GM12878 (cell line): ENCODE measurements at regions not wholly inside any gene's neighbourhood (a gene's known extent, or its start where the extent isn't known, plus 50 kb on each side); places are given as distances from the start of the nearest gene placed in this dataset.

Experiments used
- ATAC-seq: fragments of 200-7000 bp; cut with Tn5 transposase; 3 replicates; pipeline ENCODE4 v1.9.1; 2020; ENCODE audit warnings: mild to moderate bottlenecking, moderate library complexity
- BruUV-seq: library from RNA; stranded (reverse); fragments of 400-500 nt; replicated peaks from 2 replicates; lab custom pipeline; 2021; lab: Mats Ljungman, UMichigan
- CTCF ChIA-PET: fragments of 300-600 bp; sonication (Branson Sonifier 250); formaldehyde crosslinking; extraction: SDS; loops from one replicate; lab custom pipeline; 2021; ENCODE audit warnings: inconsistent platforms; lab: Yijun Ruan, JAX
- POLR2A ChIA-PET: fragments of 350-600 bp; formaldehyde crosslinking; extraction: SDS; loops from one replicate; lab custom pipeline; 2021; ENCODE audit warnings: inconsistent platforms; lab: Charles Lee
- RAD21 ChIA-PET: fragments of 300-600 bp; sonication (Branson Sonifier 250); formaldehyde crosslinking; loops from one replicate; lab custom pipeline; 2023; ENCODE audit warnings: antibody characterized with exemption; ENCODE audit not compliant: unreplicated experiment; lab: Charles Lee
- SMC1A ChIA-PET: fragments of 300-600 bp; sonication (Branson Sonifier 250); formaldehyde crosslinking; loops from one replicate; lab custom pipeline; 2023; ENCODE audit not compliant: unreplicated experiment, uncharacterized antibody; lab: Charles Lee
- DNase-seq: peaks from one replicate; pipeline ENCODE4 v3.0.0-alpha.2; 2011; ENCODE audit warnings: low read depth, low spot score
- FAIRE-seq: peaks from 3 replicates; lab custom pipeline; 2011; peaks lifted over from hg19 to GRCh38; lab: Jason Lieb, UNC
- H2AFZ ChIP-seq: 2 replicates; pipeline ENCODE4 v1.6.0; 2011; ENCODE audit warnings: low read depth, low read length, control low read depth; ENCODE audit not compliant: control insufficient read depth
- H3K27ac ChIP-seq: 2 replicates; pipeline ENCODE4 v1.5.1; 2011; ENCODE audit warnings: control low read depth; ENCODE audit not compliant: control insufficient read depth, insufficient read depth
- H3K27me3 ChIP-seq, 2 experiments: replicated peaks in 1 of 2; 2 replicates each; pipeline versions ENCODE4 v1.6.0 to v1.6.1; 2011; ENCODE audit warnings: low read length in 1 of 2; ENCODE audit not compliant: control insufficient read depth in 2 of 2, insufficient read depth in 2 of 2
- H3K36me3 ChIP-seq, 2 experiments: 2 replicates each; pipeline ENCODE4 v1.5.1; 2011; ENCODE audit warnings: low read length in 1 of 2; ENCODE audit not compliant: control insufficient read depth in 2 of 2, insufficient read depth in 2 of 2
- H3K4me1 ChIP-seq: 2 replicates; pipeline ENCODE4 v1.6.1; 2011; ENCODE audit warnings: mild to moderate bottlenecking, low read length, moderate library complexity, mixed read lengths; ENCODE audit not compliant: control insufficient read depth, insufficient read depth
- H3K4me2 ChIP-seq: 2 replicates; pipeline ENCODE4 v1.6.0; 2011; ENCODE audit warnings: control low read depth; ENCODE audit not compliant: control insufficient read depth, insufficient read depth
- H3K4me3 ChIP-seq: fragments of 200-600 bp; sonication (generic); 2 replicates; pipeline ENCODE4 v1.5.1; 2016
- H3K79me2 ChIP-seq: 2 replicates; pipeline ENCODE4 v1.6.0; 2011; ENCODE audit warnings: low read length; ENCODE audit not compliant: control insufficient read depth, insufficient read depth
- H3K9ac ChIP-seq: 2 replicates; pipeline ENCODE4 v1.8.0; 2011; ENCODE audit warnings: low read length, control low read depth, mixed read lengths; ENCODE audit not compliant: control insufficient read depth, insufficient read depth
- H3K9me3 ChIP-seq: replicated peaks from 3 replicates; pipeline ENCODE4 v1.5.1; 2011; ENCODE audit warnings: mild to moderate bottlenecking, low read length; ENCODE audit not compliant: control insufficient read depth, insufficient read depth
- H4K20me1 ChIP-seq: 2 replicates; pipeline ENCODE4 v1.6.0; 2011; ENCODE audit not compliant: control insufficient read depth, insufficient read depth
- ATF7 ChIP-seq: fragments of 450-650 bp; IDR thresholded peaks from 2 replicates; pipeline ENCODE4 v1.6.1; 2016; ENCODE audit warnings: low read depth, mild to moderate bottlenecking
- E2F4 ChIP-seq: IDR thresholded peaks from 2 replicates; pipeline ENCODE4 v1.6.1; 2012; ENCODE audit warnings: low read depth, low read length, improper control_type of control experiment
- ESRRA ChIP-seq: IDR thresholded peaks from 2 replicates; pipeline ENCODE4 v1.6.1; 2012; ENCODE audit warnings: mild to moderate bottlenecking, low read length, improper control_type of control experiment
- MYB ChIP-seq: fragments of 150-350 bp; IDR thresholded peaks from 2 replicates; pipeline ENCODE4 v1.6.1; 2014; ENCODE audit warnings: mild to moderate bottlenecking, low read depth, low read length, borderline replicate concordance
- NFYA ChIP-seq: IDR thresholded peaks from 2 replicates; pipeline ENCODE4 v1.6.1; 2011; ENCODE audit warnings: low read depth, mild to moderate bottlenecking, low read length, improper control_type of control experiment, borderline replicate concordance
- NRF1 ChIP-seq: conservative IDR thresholded peaks from 2 replicates; pipeline ENCODE4 v1.6.1; 2011; ENCODE audit warnings: mild to moderate bottlenecking, low read depth, low read length, improper control_type of control experiment
- POU2F2 ChIP-seq: IDR thresholded peaks from 3 replicates; pipeline ENCODE4 v1.6.1; 2011; ENCODE audit warnings: low read depth, mild to moderate bottlenecking, low read length, borderline replicate concordance
- SMAD1 ChIP-seq: fragments of 450-650 bp; IDR thresholded peaks from 2 replicates; pipeline ENCODE4 v1.6.1; 2018; ENCODE audit warnings: mild to moderate bottlenecking, low read depth; ENCODE audit not compliant: partially characterized antibody
- TCF7 ChIP-seq: IDR thresholded peaks from 2 replicates; pipeline ENCODE4 v1.6.1; 2014; ENCODE audit warnings: antibody characterized with exemption, borderline replicate concordance
- WGBS: methylation state at CpG from one replicate; pipeline ENCODE4 v1.1.6; 2016; ENCODE audit warnings: low lambda C conversion rate; ENCODE audit not compliant: insufficient replicate concordance, insufficient coverage; ENCODE audit errors: missing lambda C conversion rate; 5-methylcytosine and 5-hydroxymethylcytosine counted together
- in situ Hi-C: fragments of 300-500 bp; cut with MboI; formaldehyde crosslinking; loops from 9 replicates; pipeline ENCODE4 v1.14.3; 2018; ENCODE audit warnings: mixed read lengths
- intact Hi-C: fragments of 100-400 bp; cut with micrococcal nuclease; formaldehyde crosslinking; loops from one replicate; pipeline ENCODE4 v1.14.2; 2022; ENCODE audit not compliant: unreplicated experiment

- ChIA-PET SMC1A (interaction anchor here (1.3 kb wide), 1 partner anchor 79 kb away, joined by 3 read pairs; no protein-coding TSS in a partner anchor), RAD21 (no interaction called here), CTCF (no interaction called here), POLR2A (no interaction called here)
- BruUV-seq = no TSS peak
- Histone ChIP-seq H3K27ac (no peak overlapping the region), H3K9ac (no peak overlapping the region), H3K36me3 (no peaks in the 10 kb centered on the region), H3K27me3 (no peaks in the 10 kb centered on the region), H2AFZ (no peak overlapping the region), H4K20me1 (no peaks in the 10 kb centered on the region), H3K4me2 (no peak overlapping the region), H3K4me1 (no peaks in the 10 kb centered on the region), H3K9me3 (no peaks in the 10 kb centered on the region), H3K4me3 (no peak overlapping the region), H3K79me2 (no peaks in the 10 kb centered on the region)
- WGBS = 52% methylated on average over 4 of the region's 4 CpGs
- intact Hi-C loops = no loop called here
- FAIRE-seq (no peak), DNase-seq (no peak), ATAC-seq (no peak)
- TF ChIP-seq TCF7 = no peak
- no peak for TF ChIP-seq NRF1
- no peak for TF ChIP-seq MYB
- no peak for TF ChIP-seq ESRRA
- no peak for TF ChIP-seq SMAD1
- no peak for TF ChIP-seq NFYA
- no peak for TF ChIP-seq POU2F2
- no peak for TF ChIP-seq ATF7
- no peak for TF ChIP-seq E2F4
- in situ Hi-C loops = no loop called here
Observed at GRCh38 chr2:57696016-57696415, 350.6 kb upstream of the VRK2 start.
